HG02973 (cell line): ENCODE measurements at regions not wholly inside any gene's neighbourhood (a gene's known extent, or its start where the extent isn't known, plus 50 kb on each side); places are given as distances from the start of the nearest gene placed in this dataset.

ENCODE experiments used
- ATAC-seq: cut with Tn5 transposase; IDR thresholded peaks from one replicate; pipeline ENCODE4 v1.9.1; 2021; ENCODE audit warnings: moderate library complexity; ENCODE audit not compliant: unreplicated experiment

GRCh38 chr3:67828486-67829010, 174.1 kb upstream of the SUCLG2 start:
- ATAC-seq = no peak

GRCh38 chr3:67821135-67821534, 166.7 kb upstream of the SUCLG2 start:
- no peak for ATAC-seq

DNA sequence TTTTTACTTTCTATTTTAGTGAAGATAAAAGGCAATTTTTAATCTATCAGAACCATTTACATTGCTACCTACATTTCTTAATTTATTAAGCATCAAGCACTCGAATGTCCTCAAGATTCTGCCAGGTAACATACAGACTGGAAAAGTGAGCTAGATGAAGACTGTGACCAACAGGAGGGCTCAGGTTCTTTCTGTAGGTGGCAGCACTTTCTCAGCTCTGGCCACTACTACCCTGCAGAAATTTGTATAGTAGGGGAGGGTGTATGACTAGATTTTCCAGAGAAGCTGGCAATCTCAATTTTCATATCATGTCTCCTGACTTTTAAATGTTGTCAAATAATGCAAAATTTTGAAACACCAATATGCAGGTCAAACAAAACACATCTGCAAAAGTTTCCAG, 165.0 kb upstream of the SUCLG2 start:
- no peak for ATAC-seq

GRCh38 chr3:67809370-67809935, 155.0 kb upstream of the SUCLG2 start:
- ATAC-seq = no peak

DNA sequence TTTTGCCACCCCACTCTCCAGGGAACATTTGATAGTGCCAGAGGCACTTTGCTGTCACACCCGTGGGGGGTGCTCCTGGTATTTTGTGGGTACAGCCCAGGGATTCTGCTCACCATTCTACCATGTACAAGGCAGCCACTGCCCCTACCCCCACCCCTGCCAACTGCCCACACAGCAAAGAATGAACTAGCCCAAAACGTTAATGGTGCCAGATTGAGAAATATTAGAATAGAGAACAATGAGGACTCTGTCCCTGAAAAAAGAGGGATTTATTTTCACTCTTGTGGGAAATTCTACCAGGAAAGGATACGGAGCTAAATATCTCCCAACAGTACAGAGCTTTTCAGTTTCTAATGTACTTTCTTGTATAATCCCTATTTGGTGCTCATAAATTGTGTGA, 154.5 kb upstream of the SUCLG2 start:
- no peak for ATAC-seq

DNA sequence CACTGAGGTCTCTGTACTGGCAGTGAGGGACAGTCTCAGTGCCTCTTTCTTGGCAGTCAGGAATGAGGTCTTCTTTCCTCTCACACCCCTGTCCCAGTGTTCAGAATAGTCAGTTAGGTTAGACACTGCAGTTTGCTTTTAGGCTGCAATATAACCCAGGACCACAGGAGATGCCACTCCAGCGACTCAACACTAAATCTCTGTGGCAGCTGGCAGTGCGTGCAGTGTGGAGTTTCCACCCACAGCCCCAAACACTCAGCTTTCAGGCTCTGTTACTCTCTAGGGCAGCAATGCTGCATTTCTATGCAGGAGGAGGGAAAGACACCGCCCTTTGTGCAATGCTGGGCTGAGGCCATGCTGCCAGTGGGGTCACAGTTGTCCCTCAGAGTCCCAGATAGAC, 150.2 kb upstream of the SUCLG2 start:
- ATAC-seq = no peak

- ATAC-seq = no peak
Measured at GRCh38 chr3:67804089-67804488, 149.7 kb upstream of the SUCLG2 start.

GRCh38 chr3:67798412-67798811, 144.0 kb upstream of the SUCLG2 start:
- no peak for ATAC-seq

DNA sequence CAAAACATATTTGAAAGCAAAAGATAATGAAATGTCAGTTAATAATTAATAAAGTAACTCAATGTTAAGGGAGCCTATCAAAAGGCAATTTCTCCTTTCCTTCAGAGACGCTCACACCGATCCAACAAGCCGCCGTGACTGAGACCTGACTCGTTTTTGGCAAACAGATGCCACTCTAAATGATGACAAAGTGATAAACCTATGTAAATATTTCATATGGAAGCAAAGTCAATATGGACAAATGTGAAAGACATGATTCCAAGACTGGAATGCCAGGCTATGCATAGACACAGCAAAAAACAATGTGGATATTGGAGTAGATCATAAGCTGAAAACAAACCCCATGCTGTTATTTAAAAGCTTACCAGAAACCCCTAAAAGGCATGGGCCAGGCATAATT, 137.2 kb upstream of the SUCLG2 start:
- ATAC-seq = no peak

- peak; percentile 82 for ATAC-seq
Measured at GRCh38 chr3:67790043-67790442, 135.6 kb upstream of the SUCLG2 start.

DNA sequence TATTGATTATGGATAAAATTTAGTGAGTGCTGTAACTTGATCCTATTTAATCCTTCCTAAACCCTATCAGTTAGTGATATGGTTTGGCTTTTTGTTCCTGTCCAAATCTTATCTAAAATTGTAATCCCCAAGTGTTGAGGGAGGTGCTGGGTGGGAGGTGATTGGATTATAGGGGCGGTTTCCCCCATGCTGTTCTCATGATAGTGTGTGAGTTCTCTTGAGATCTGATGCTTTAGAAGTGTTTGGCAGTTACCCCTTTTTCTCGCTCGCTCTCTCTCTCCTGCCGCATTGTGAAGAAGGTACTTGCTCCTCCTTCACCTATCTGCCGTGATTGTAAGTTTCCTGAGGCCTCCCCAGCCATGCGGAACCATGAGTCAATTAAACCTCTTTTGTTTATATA, 134.0 kb upstream of the SUCLG2 start:
- ATAC-seq = no peak

DNA sequence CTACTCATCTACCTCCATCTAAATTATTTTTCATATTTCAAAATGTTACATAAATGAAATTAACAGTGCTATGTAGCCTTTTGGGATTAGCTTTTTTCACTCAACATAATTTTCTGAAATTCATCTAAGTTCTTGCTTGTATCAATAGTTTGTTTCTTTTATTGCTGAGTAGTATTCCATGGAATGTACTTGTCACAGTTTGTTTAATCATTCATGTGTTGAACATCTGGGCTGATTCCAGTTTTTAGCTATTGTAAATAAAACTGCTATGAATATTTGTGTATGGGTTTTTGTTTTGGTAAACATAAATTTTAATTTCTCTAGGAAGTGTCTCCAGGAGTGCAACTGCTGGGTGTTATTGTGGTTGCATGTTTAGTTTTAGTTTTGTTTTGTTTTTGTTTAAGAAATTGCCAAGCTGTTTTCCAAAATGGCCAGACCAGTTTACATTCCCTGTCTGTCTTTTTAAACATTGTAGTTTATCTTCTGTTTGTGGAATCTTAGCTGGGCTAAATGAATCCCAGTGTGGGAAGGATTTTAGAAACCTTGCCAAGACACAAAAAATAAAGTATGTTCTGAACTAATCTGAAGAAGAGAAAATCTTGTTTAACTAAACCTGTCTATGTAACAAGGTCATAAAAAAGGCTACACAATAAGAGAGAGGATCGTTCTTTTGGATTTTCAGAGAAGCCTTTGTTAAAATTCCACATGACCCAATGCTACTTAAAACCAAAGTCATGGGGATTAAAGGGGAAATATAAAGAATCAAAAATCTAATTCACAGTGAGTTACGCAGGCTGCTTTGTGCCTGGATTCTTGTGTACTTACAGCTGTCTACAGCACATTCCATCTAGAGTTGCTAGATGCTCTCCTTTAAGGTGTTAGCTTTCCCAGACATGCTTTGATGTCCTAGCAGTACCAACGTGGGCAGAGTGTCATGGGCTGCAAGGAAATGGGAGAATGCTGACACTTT, 129.2 kb upstream of the SUCLG2 start:
- no peak for ATAC-seq

GRCh38 chr3:67781871-67782270, 127.5 kb upstream of the SUCLG2 start:
- no peak for ATAC-seq

DNA sequence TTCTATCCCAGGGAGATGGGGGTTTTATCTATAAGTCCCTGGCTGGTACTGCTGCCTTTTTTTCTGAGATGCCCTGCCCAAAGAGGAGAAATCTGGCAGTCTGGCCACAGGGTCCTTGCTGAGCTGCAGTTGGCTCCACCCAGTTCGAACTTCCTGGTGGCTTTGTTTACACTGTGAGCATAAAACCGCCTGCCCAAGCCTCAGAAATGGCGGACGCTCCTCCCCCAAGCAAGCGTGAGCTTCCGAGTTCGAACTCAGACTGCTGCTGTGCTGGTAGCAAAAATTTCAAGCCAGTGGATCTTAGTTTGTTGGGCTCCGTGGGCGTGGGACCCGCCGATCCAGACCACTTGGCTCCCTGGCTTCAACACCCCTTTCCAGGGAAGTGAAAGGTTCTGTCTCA, 126.8 kb upstream of the SUCLG2 start:
- no peak for ATAC-seq

- ATAC-seq = no peak
Measured at GRCh38 chr3:67774676-67775075, 120.3 kb upstream of the SUCLG2 start.

- no peak for ATAC-seq
Measured at GRCh38 chr3:67765575-67765974, 111.2 kb upstream of the SUCLG2 start.

DNA sequence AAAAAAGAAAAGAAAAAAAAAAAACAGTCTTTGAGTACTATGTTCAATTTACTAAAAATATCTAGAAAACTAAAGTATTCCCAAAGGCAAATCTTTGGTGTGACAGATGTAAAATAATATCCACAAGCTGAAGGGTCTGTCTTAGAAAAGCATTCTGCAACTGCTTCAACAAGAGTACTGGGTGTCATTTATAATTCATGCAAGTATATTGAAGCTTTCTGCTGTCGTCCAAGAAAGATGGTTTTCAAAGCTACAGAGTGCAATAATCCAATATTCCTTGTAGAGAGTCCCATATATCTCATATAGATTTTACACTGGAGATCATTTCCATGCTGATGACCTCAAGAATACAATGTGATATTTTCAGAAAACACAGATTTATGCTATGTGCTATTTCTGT, 90.9 kb upstream of the SUCLG2 start:
- ATAC-seq = no peak

- no peak for ATAC-seq
Measured at GRCh38 chr3:67744699-67745098, 90.3 kb upstream of the SUCLG2 start.

GRCh38 chr3:67739851-67740250, 85.4 kb upstream of the SUCLG2 start:
- ATAC-seq = no peak

DNA sequence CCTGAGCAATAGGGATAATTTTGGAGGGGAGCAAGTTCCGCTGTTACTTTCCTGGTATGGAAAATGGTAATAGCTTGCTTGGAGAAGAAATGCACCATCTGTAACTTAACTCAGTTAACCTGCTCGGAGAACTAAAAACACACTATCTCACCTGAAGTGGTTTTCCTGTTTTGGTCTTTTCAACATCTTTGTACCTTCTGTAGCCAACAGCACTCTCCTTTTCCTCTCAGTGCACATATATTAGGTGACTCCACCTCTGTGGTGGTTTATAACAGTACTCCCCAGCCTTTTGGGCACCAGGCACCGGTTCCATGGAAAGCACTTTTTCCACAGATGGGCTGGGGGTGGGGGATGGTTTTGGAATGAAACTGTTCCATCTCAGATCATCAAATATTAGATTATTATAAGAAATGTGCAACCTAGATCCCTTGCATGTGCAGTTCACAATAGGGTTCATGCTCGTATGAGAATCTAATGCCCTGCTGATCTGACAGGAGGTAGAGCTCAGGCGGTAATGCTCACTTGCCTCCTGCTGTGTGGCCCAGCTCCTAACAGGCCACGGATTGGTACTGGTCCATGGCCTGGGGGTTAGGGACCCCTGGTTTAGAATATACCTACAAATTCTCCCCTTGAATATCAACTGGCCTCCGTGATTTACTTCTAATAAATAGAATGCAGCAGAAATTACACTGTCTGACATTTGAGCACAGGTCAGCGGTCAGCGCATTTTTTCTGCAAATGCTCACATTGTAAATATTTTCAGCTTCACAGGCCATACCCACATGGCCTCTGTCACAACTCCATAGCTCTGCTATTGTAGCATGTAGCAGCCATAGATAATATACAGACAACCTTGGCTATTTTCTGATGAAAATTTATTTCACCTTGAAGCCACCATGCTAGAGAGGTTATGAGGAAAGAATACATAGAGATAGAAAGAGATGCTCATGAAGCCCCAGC, 83.8 kb upstream of the SUCLG2 start:
- no peak for ATAC-seq

- no peak for ATAC-seq
Measured at GRCh38 chr3:67737140-67737539, 82.7 kb upstream of the SUCLG2 start.
